Loucy (cell line): ENCODE measurements at regions not wholly inside any gene's neighbourhood (a gene's known extent, or its start where the extent isn't known, plus 50 kb on each side); places are given as distances from the start of the nearest gene placed in this dataset.

Experiments
- CTCF ChIP-seq: fragments of 200-600 bp; sonication (generic); conservative IDR thresholded peaks from 2 replicates; pipeline ENCODE4 v1.5.1; 2014; ENCODE audit warnings: mild to moderate bottlenecking, antibody characterized with exemption, low read length
- EZH2phosphoT487 ChIP-seq: fragments of 200-600 bp; IDR thresholded peaks from 2 replicates; pipeline ENCODE4 v1.6.1; 2018; ENCODE audit warnings: antibody characterized with exemption, mild to moderate bottlenecking, moderate library complexity, borderline replicate concordance

GRCh38 chr11:95451682-95452081 is 220.7 kb upstream of the SESN3 start:
- TF ChIP-seq CTCF (no peak), EZH2phosphoT487 (no peak)
